Breast epithelium (tissue), 4 donors: ENCODE measurements at regions not wholly inside any gene's neighbourhood (a gene's known extent, or its start where the extent isn't known, plus 50 kb on each side); places are given as distances from the start of the nearest gene placed in this dataset.

Source experiments
- DNase-seq, 2 donors: peaks; one replicate each; pipeline ENCODE4 v3.0.0-alpha.2; 2019; ENCODE audit warnings: low spot score in 2 of 2
- H3K27ac ChIP-seq, 2 donors: fragments of 200-600 bp; sonication (generic) in 1 of 2; one replicate each; pipeline ENCODE4 v1.5.1; 2016 to 2019; ENCODE audit warnings: mild to moderate bottlenecking in 1 of 2
- H3K27me3 ChIP-seq, 2 donors: fragments of 200-600 bp; sonication (generic) in 1 of 2; one replicate each; pipeline versions ENCODE4 v1.5.1 to v1.6.0; 2017 to 2019; ENCODE audit warnings: control low read depth in 1 of 2, mild to moderate bottlenecking in 1 of 2
- H3K36me3 ChIP-seq: fragments of 200-600 bp; one replicate; pipeline ENCODE4 v1.5.1; 2019
- H3K4me1 ChIP-seq, 2 donors: fragments of 200-600 bp; sonication (generic); one replicate each; pipeline ENCODE4 v1.5.1; 2016 to 2019; ENCODE audit warnings: control low read depth in 1 of 2
- H3K4me3 ChIP-seq, 3 donors: fragments of 200-600 bp; sonication (generic); 1 replicate in 2 of 3; 2 replicates in 1 of 3; pipeline ENCODE4 v1.5.1; 2016 to 2019; ENCODE audit warnings: mild to moderate bottlenecking in 3 of 3, moderate library complexity in 2 of 3
- H3K9me3 ChIP-seq, 2 donors: fragments of 200-600 bp; sonication (generic) in 1 of 2; one replicate each; pipeline ENCODE4 v1.5.1; 2016 to 2019; ENCODE audit warnings: control low read depth in 1 of 2
- POLR2A ChIP-seq: fragments of 450-650 bp; IDR thresholded peaks from one replicate; pipeline ENCODE4 v1.6.1; 2016; ENCODE audit warnings: antibody characterized with exemption, mild to moderate bottlenecking, moderate library complexity
- POLR2AphosphoS5 ChIP-seq, 3 donors: sonication (generic); formaldehyde crosslinking; IDR thresholded peaks; one replicate each; pipeline ENCODE4 v1.6.1; 2017; ENCODE audit warnings: antibody characterized with exemption in 3 of 3
- intact Hi-C: fragments of 100-400 bp; cut with DNase I; formaldehyde crosslinking; loops from one replicate; pipeline ENCODE4 v1.15.1; 2023; ENCODE audit warnings: low total_unique reads
- TF ChIP-seq, protein P1 (sequence below), 3 donors: fragments of 450-650 bp; IDR thresholded peaks; one replicate each; pipeline ENCODE4 v1.5.1; 2016 to 2017; ENCODE audit warnings: antibody characterized with exemption in 3 of 3, mild to moderate bottlenecking in 3 of 3, moderate library complexity in 3 of 3

DNA sequence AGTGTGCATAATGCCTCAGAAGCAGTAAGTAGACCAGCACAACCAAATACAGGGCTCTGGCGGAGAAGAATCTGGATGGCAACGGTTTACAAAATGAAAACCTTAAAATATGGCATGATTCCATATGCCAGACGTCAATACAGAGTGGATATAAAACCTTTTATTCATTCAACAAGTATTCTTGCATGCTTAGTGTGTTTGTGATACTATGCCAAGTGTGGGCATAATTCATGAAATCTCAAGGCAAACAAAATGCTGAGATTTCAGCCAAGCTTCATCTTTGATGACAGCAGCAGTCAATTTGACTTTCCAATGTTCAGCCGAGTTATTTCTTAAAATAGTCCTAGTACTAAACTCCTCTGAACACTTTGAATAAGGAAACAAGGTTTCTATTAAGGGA, 119.4 kb downstream of the CD24 start:
- TF ChIP-seq POLR2AphosphoS5 (IDR thresholded peaks at IDR 0.05) (no peak), POLR2A (no peak)
- TF ChIP-seq, protein P1, sequence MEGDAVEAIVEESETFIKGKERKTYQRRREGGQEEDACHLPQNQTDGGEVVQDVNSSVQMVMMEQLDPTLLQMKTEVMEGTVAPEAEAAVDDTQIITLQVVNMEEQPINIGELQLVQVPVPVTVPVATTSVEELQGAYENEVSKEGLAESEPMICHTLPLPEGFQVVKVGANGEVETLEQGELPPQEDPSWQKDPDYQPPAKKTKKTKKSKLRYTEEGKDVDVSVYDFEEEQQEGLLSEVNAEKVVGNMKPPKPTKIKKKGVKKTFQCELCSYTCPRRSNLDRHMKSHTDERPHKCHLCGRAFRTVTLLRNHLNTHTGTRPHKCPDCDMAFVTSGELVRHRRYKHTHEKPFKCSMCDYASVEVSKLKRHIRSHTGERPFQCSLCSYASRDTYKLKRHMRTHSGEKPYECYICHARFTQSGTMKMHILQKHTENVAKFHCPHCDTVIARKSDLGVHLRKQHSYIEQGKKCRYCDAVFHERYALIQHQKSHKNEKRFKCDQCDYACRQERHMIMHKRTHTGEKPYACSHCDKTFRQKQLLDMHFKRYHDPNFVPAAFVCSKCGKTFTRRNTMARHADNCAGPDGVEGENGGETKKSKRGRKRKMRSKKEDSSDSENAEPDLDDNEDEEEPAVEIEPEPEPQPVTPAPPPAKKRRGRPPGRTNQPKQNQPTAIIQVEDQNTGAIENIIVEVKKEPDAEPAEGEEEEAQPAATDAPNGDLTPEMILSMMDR (IDR thresholded peaks at IDR 0.05) = no peak
- Histone ChIP-seq H3K4me1 (no peaks in the 10 kb centered on the region), H3K27ac (no peak overlapping the region), H3K36me3 (no peaks in the 10 kb centered on the region), H3K4me3 (no peak overlapping the region), H3K27me3 (no peaks in the 10 kb centered on the region), H3K9me3 (no peaks in the 10 kb centered on the region)
- intact Hi-C loops = no loop called here
- DNase-seq = no peak

DNA sequence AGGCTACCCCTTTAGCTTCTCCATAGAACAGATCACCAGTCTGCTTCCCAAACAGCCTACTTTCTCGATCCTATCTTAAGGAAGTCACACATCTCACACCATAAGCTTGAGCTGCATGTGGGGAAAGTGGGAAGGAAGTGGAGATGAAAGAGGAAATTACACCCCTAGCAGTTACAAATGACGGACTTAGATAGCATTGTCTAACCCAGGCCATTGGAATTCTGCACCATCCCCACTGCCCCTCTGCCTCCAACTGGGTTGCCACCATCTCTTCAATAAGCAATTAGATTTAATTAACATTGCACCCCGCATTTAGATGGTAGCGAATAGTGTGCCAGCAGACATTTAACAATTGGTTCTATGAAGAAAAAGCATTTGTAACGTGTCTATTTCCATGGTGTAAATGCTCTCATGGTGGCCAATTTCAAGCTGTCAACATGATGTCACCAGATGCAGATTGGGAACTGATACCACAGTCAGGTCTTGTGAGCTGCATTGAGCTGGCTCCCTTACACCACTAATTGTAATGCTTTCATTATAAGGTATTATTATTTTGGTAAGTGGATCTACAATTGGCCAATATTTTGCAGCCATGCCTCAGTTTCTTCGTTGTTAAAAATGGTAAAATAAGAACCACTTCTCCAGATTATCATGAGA, 124.7 kb downstream of the CD24 start:
- TF ChIP-seq POLR2AphosphoS5 (IDR thresholded peaks at IDR 0.05) = no peak
- TF ChIP-seq, protein P1 (IDR thresholded peaks at IDR 0.05) = no peak
- no peak for TF ChIP-seq POLR2A
- no peak for DNase-seq
- H3K27me3 ChIP-seq = no peaks in the 10 kb centered on the region
- H3K36me3 ChIP-seq = no peaks in the 10 kb centered on the region
- H3K4me3 ChIP-seq = no peak overlapping the region
- intact Hi-C loops = no loop called here
- no peaks in the 10 kb centered on the region for H3K9me3 ChIP-seq
- no peak overlapping the region for H3K27ac ChIP-seq
- H3K4me1 ChIP-seq = no peaks in the 10 kb centered on the region

DNA sequence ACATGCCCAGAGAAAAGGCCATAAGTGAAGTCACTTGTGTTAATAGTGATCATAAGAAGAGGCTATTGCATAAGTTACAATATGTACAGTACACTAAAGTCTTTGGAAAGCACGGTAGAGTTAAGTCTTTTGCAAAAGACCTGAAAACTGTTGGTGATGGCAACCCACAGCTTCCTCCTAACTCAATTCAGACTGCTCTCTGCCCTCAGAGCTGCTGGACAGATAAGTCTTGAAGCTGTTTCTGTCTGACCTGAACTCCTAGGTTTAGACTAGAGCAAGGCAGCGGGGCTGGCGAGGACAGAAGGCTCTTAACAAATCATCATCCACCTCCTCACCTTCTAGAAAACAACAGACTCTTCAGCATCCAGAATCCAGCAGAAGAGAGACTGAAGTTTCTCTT, 125.4 kb downstream of the CD24 start:
- DNase-seq = no peak
- Histone ChIP-seq H3K9me3 (no peaks in the 10 kb centered on the region), H3K27ac (no peak overlapping the region), H3K4me3 (no peak overlapping the region), H3K4me1 (no peaks in the 10 kb centered on the region), H3K36me3 (no peaks in the 10 kb centered on the region), H3K27me3 (no peaks in the 10 kb centered on the region)
- intact Hi-C loops = no loop called here
- TF ChIP-seq POLR2A (no peak), POLR2AphosphoS5 (IDR thresholded peaks at IDR 0.05) (no peak)
- TF ChIP-seq, protein P1 (IDR thresholded peaks at IDR 0.05) = no peak

DNA sequence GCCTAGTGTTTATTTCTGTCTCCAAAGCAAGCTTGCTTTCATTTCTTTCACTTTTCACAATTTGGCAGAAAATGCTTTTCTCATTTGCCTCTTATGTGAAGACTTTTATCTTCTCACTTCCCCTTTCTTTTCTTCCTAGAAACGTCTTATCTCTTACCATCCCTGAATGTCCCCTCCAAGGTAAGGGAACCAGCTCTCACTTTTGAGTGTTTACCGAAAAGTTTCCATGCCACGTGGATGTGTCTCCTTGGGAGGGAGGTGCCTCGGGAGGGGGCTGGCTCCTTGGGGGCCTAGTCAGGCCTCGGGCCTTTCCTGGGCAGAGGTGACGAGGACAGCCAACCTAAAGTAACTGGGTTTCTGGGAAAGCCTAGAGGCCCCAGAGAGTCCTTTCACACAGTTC, 127.4 kb downstream of the CD24 start:
- TF ChIP-seq, protein P1 (IDR thresholded peaks at IDR 0.05) = no peak
- TF ChIP-seq POLR2A (no peak), POLR2AphosphoS5 (IDR thresholded peaks at IDR 0.05) (no peak)
- no peaks in the 10 kb centered on the region for H3K27me3 ChIP-seq
- H3K36me3 ChIP-seq = no peaks in the 10 kb centered on the region
- H3K4me3 ChIP-seq = no peak overlapping the region
- intact Hi-C loops = no loop called here
- H3K27ac ChIP-seq = no peak overlapping the region
- DNase-seq = no peak
- H3K9me3 ChIP-seq = no peaks in the 10 kb centered on the region
- no peaks in the 10 kb centered on the region for H3K4me1 ChIP-seq

DNA sequence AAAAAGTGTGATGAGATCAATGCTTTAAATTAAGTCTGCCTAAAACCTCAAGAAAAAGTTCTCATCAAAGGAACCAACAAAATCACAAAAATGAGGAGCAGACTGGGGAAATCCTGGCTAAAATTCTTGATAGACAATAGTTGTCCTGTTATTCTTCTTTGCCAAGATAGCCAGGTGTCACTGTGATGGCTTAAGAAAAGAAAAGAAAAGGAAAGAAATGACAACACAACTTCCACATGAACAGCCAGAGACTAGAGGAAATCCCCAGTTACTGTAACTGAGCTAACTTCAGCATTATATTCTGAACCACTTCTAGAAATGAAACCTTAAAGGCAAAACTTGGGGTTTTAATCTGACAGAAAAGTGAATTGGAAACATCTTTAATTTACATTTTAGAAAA, 129.6 kb downstream of the CD24 start:
- Histone ChIP-seq H3K27ac (no peak overlapping the region), H3K9me3 (no peaks in the 10 kb centered on the region), H3K4me1 (no peaks in the 10 kb centered on the region), H3K36me3 (no peaks in the 10 kb centered on the region), H3K4me3 (no peak overlapping the region), H3K27me3 (no peaks in the 10 kb centered on the region)
- intact Hi-C loops = no loop called here
- TF ChIP-seq POLR2A (no peak), POLR2AphosphoS5 (IDR thresholded peaks at IDR 0.05) (no peak)
- TF ChIP-seq, protein P1 (IDR thresholded peaks at IDR 0.05) = no peak
- DNase-seq = no peak
